ENCODE measurements at regions not wholly inside any gene's neighbourhood (a gene's known extent, or its start where the extent isn't known, plus 50 kb on each side); places are given as distances from the start of the nearest gene placed in this dataset.

GRCh38 chr13:88676016-88676415 is 1004.8 kb downstream of the SLITRK5 start:
- TF ChIP-seq CTCF (IDR thresholded peaks at IDR 0.05): no peak
- no peak for TF ChIP-seq MYBL2 (CRISPR knock-in tag; IDR thresholded peaks at IDR 0.05)
- TF ChIP-seq ZMAT4 (CRISPR knock-in tag; IDR thresholded peaks at IDR 0.05): no peak
- no peak for TF ChIP-seq ETV6 (CRISPR knock-in tag; IDR thresholded peaks at IDR 0.05)
- TF ChIP-seq, protein P1, sequence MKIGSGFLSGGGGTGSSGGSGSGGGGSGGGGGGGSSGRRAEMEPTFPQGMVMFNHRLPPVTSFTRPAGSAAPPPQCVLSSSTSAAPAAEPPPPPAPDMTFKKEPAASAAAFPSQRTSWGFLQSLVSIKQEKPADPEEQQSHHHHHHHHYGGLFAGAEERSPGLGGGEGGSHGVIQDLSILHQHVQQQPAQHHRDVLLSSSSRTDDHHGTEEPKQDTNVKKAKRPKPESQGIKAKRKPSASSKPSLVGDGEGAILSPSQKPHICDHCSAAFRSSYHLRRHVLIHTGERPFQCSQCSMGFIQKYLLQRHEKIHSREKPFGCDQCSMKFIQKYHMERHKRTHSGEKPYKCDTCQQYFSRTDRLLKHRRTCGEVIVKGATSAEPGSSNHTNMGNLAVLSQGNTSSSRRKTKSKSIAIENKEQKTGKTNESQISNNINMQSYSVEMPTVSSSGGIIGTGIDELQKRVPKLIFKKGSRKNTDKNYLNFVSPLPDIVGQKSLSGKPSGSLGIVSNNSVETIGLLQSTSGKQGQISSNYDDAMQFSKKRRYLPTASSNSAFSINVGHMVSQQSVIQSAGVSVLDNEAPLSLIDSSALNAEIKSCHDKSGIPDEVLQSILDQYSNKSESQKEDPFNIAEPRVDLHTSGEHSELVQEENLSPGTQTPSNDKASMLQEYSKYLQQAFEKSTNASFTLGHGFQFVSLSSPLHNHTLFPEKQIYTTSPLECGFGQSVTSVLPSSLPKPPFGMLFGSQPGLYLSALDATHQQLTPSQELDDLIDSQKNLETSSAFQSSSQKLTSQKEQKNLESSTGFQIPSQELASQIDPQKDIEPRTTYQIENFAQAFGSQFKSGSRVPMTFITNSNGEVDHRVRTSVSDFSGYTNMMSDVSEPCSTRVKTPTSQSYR (CRISPR knock-in tag; IDR thresholded peaks at IDR 0.05): no peak
- no peak for TF ChIP-seq ZNF263 (CRISPR knock-in tag; IDR thresholded peaks at IDR 0.05; ENCODE audit: low read depth)
- TF ChIP-seq, protein P2, sequence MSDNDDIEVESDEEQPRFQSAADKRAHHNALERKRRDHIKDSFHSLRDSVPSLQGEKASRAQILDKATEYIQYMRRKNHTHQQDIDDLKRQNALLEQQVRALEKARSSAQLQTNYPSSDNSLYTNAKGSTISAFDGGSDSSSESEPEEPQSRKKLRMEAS (CRISPR knock-in tag; IDR thresholded peaks at IDR 0.05): no peak
- TF ChIP-seq NFE2L1 (CRISPR knock-in tag; IDR thresholded peaks at IDR 0.05): no peak
- no peak for TF ChIP-seq ATF2 (CRISPR knock-in tag; IDR thresholded peaks at IDR 0.05; ENCODE audit: borderline replicate concordance, low read depth)
- TF ChIP-seq, protein P3, sequence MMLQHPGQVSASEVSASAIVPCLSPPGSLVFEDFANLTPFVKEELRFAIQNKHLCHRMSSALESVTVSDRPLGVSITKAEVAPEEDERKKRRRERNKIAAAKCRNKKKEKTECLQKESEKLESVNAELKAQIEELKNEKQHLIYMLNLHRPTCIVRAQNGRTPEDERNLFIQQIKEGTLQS (CRISPR knock-in tag; conservative IDR thresholded peaks at IDR 0.05): no peak
- TF ChIP-seq E2F1 (CRISPR knock-in tag; IDR thresholded peaks at IDR 0.05): no peak
- no peak for TF ChIP-seq GABPB1 (CRISPR knock-in tag; IDR thresholded peaks at IDR 0.05)
- no peak for TF ChIP-seq NR2C2 (CRISPR knock-in tag; IDR thresholded peaks at IDR 0.05)
- no peak for TF ChIP-seq ZNF671 (CRISPR knock-in tag; IDR thresholded peaks at IDR 0.05)
